Skeletal muscle tissue (tissue), 3 donors: ENCODE measurements at regions not wholly inside any gene's neighbourhood (a gene's known extent, or its start where the extent isn't known, plus 50 kb on each side); places are given as distances from the start of the nearest gene placed in this dataset.

Source experiments
- H3K27ac ChIP-seq: one replicate; pipeline ENCODE4 v1.7.0; 2013; ENCODE audit warnings: mild to moderate bottlenecking, low read depth, low read length, inconsistent platforms
- H3K27me3 ChIP-seq, 3 donors: one replicate each; pipeline ENCODE4 v1.7.0; 2013; ENCODE audit warnings: low read length in 3 of 3; ENCODE audit not compliant: control insufficient read depth in 3 of 3, insufficient read depth in 3 of 3
- H3K36me3 ChIP-seq, 3 donors: one replicate each; pipeline ENCODE4 v1.7.0; 2013; ENCODE audit warnings: low read length in 3 of 3; ENCODE audit not compliant: control insufficient read depth in 3 of 3, insufficient read depth in 3 of 3
- H3K4me1 ChIP-seq, 3 donors: one replicate each; pipeline ENCODE4 v1.7.0; 2013; ENCODE audit warnings: low read length in 3 of 3, mild to moderate bottlenecking in 3 of 3; ENCODE audit not compliant: control insufficient read depth in 3 of 3, insufficient read depth in 3 of 3
- H3K4me3 ChIP-seq, 3 donors: one replicate each; pipeline ENCODE4 v1.7.0; 2013; ENCODE audit warnings: low read length in 3 of 3
- H3K9ac ChIP-seq, 3 donors: one replicate each; pipeline ENCODE4 v1.7.0; 2013; ENCODE audit warnings: low read length in 3 of 3, mild to moderate bottlenecking in 3 of 3, moderate library complexity in 2 of 3, low read depth in 1 of 3
- H3K9me3 ChIP-seq, 3 donors: one replicate each; pipeline ENCODE4 v1.7.0; 2013; ENCODE audit warnings: low read length in 3 of 3; ENCODE audit not compliant: control insufficient read depth in 3 of 3
- donor health status: Osteomylitis.

- H3K9me3 ChIP-seq, result no peaks in the 10 kb centered on the region
- H3K9ac ChIP-seq, result no peak overlapping the region
- no peaks in the 10 kb centered on the region for H3K27me3 ChIP-seq
- H3K27ac ChIP-seq, result no peak overlapping the region
- no peaks in the 10 kb centered on the region for H3K36me3 ChIP-seq
- no peaks in the 10 kb centered on the region for H3K4me1 ChIP-seq
- H3K4me3 ChIP-seq, result no peak overlapping the region
These were observed 304.8 kb downstream of the CDCA7 start for GRCh38 chr2:173659509-173659908.

GRCh38 chr2:173661586-173661985 lies 303.6 kb downstream of the SP3 start:
- Histone ChIP-seq H3K9me3 (no peaks in the 10 kb centered on the region), H3K4me1 (no peaks in the 10 kb centered on the region), H3K9ac (no peak overlapping the region), H3K27ac (no peak overlapping the region), H3K27me3 (no peaks in the 10 kb centered on the region), H3K4me3 (no peak overlapping the region), H3K36me3 (no peaks in the 10 kb centered on the region)

DNA sequence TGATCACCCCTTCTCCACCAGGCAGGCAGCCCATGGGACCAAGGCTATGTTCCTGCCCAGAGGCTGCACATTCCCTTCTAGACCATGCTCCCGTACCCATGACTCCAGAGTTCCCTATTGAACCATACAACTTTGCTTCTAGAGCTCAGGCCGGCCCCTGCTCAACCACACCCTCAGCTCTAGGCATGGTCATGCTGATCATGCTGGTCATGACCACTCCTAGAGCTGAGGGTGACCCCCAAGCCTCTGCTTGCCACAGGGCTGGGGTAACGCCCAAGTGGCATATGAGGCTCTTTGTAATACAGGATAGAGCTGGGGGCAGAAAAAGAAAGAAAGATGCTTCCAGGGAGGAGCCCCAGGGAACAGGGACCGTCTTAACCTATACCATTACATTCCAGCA lies 301.8 kb downstream of the SP3 start:
- Histone ChIP-seq H3K27me3 (no peaks in the 10 kb centered on the region), H3K9me3 (no peaks in the 10 kb centered on the region), H3K27ac (no peak overlapping the region), H3K4me1 (no peaks in the 10 kb centered on the region), H3K36me3 (no peaks in the 10 kb centered on the region), H3K4me3 (no peak overlapping the region), H3K9ac (no peak overlapping the region)

DNA sequence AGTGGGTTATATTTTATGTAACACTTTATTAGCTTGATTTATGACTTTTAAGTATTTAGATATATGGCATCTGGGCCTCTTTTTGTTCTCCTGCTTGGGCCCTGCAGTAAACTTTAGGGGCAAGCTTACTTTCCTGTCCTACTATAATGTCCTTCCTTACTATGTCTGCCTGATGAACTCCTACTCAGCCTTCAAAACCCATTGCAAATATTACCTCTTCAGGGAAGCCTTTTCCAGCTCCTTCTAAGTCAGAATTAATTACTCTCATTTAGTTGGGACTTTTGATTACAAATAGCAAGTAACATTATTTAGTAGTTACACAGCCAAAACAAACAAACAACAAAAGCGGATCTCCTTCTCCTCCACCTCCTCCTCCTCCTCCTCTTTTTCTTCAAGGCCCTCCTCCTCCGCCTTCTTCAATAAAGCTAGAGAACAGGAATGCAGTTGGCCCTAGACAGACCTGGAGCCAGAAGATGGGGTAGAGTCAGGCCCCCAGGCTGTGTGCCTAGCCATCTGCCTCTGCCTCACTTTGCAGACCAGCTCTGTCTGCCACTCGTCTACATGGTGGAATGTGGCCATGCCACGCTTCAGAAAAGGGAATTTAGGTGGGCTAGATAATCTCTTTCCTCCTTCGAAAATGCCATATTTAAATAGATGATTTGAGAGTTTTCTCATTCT lies 301.2 kb downstream of the SP3 start:
- no peak overlapping the region for H3K27ac ChIP-seq
- H3K9me3 ChIP-seq, result no peaks in the 10 kb centered on the region
- no peaks in the 10 kb centered on the region for H3K4me1 ChIP-seq
- no peaks in the 10 kb centered on the region for H3K27me3 ChIP-seq
- H3K4me3 ChIP-seq, result no peak overlapping the region
- H3K36me3 ChIP-seq, result no peaks in the 10 kb centered on the region
- H3K9ac ChIP-seq, result no peak overlapping the region

DNA sequence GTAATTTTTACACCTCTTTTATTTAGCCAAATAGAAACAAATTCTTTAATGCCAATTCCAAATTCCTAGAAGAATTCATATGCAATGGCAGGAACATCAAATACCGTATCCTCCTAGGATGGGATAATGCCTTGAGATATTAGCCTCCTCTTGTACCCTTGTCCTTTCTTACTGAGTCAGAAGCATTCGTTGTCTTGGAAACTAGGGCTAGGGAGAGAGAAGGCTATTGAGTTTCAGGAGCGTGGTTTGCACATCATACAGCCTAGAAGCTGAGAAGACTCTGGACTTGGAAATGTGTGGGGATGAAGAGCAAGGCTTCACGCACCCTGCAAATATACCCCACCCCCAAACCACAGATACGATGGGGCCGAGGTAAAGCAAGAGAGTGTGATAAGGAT lies 300.7 kb downstream of the SP3 start:
- H3K36me3 ChIP-seq, result no peaks in the 10 kb centered on the region
- H3K9ac ChIP-seq, result no peak overlapping the region
- no peak overlapping the region for H3K4me3 ChIP-seq
- H3K27me3 ChIP-seq, result no peaks in the 10 kb centered on the region
- no peak overlapping the region for H3K27ac ChIP-seq
- no peaks in the 10 kb centered on the region for H3K4me1 ChIP-seq
- H3K9me3 ChIP-seq, result no peaks in the 10 kb centered on the region

- Histone ChIP-seq H3K4me3 (no peak overlapping the region), H3K27me3 (no peaks in the 10 kb centered on the region), H3K9ac (no peak overlapping the region), H3K27ac (no peak overlapping the region), H3K9me3 (no peaks in the 10 kb centered on the region), H3K36me3 (no peaks in the 10 kb centered on the region), H3K4me1 (no peaks in the 10 kb centered on the region)
These were observed 298.8 kb downstream of the SP3 start for GRCh38 chr2:173666171-173666888.

GRCh38 chr2:173667014-173667413 lies 298.2 kb downstream of the SP3 start:
- no peaks in the 10 kb centered on the region for H3K9me3 ChIP-seq
- no peaks in the 10 kb centered on the region for H3K27me3 ChIP-seq

DNA sequence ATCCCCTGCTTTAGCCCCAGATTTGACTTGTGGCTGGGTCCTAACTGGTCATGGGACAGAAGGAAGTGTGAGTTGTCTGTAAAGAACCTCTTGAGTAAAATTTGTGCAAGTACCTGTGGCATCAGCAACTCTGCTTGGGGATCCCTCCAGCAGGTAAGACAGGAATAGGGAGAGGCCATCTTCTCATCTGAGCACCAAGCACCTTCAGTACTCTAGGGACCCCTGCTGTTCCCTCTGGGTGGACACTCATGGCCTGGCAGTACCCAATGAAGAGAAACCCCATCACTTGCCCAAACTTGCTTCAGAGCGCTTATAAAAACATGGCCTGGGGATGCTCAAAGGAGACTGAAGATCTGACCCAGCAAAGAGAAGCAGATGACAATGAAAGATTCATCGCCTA lies 297.8 kb downstream of the SP3 start:
- no peak overlapping the region for H3K27ac ChIP-seq
- no peak overlapping the region for H3K9ac ChIP-seq
- no peaks in the 10 kb centered on the region for H3K4me1 ChIP-seq
- H3K4me3 ChIP-seq, result no peak overlapping the region
- no peaks in the 10 kb centered on the region for H3K27me3 ChIP-seq
- no peaks in the 10 kb centered on the region for H3K36me3 ChIP-seq
- no peaks in the 10 kb centered on the region for H3K9me3 ChIP-seq

More at GRCh38 chr2:173667014-173667413, 298.2 kb downstream of the SP3 start:
- no peaks in the 10 kb centered on the region for H3K4me1 ChIP-seq
- no peak overlapping the region for H3K27ac ChIP-seq
- no peak overlapping the region for H3K4me3 ChIP-seq
- H3K9ac ChIP-seq, result no peak overlapping the region
- no peaks in the 10 kb centered on the region for H3K36me3 ChIP-seq

DNA sequence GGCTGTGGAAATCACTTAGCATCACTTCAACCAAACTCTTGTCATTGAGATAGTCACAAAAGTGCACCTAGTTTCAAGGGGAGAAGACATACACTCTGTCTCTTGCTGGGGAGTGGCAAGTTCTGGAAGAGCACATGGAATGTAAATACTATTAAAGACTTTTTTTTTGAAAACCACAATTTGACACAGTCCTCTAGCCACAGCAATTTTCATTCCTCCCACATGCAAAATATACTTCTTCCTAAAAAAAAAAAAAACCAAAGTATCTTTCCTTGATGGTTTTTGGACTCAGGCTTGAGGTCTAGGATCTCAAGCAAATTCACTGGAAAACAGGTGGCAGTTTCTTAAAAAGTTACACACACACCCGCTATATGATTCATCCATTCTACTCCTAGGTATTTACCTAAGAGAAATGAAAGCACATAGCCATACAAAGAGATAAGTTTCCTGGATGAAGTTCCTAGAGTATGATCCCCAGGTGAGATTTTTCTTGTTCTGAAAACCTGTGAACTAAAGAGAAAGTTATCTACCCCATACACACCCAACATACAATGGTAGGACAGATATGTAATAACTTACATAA lies 295.8 kb downstream of the SP3 start:
- Histone ChIP-seq H3K27me3 (no peaks in the 10 kb centered on the region), H3K4me3 (no peak overlapping the region), H3K9me3 (no peaks in the 10 kb centered on the region), H3K9ac (no peak overlapping the region), H3K27ac (no peak overlapping the region), H3K4me1 (no peaks in the 10 kb centered on the region), H3K36me3 (no peaks in the 10 kb centered on the region)

- H3K27ac ChIP-seq, result no peak overlapping the region
- no peaks in the 10 kb centered on the region for H3K4me1 ChIP-seq
- no peak overlapping the region for H3K4me3 ChIP-seq
- H3K9me3 ChIP-seq, result no peaks in the 10 kb centered on the region
- H3K9ac ChIP-seq, result no peak overlapping the region
- no peaks in the 10 kb centered on the region for H3K36me3 ChIP-seq
- H3K27me3 ChIP-seq, result no peaks in the 10 kb centered on the region
These were observed 295.3 kb downstream of the SP3 start for GRCh38 chr2:173669888-173670287.
